HG02943 (cell line): ENCODE measurements at regions not wholly inside any gene's neighbourhood (a gene's known extent, or its start where the extent isn't known, plus 50 kb on each side); places are given as distances from the start of the nearest gene placed in this dataset.

Experiments
- ATAC-seq: cut with Tn5 transposase; IDR thresholded peaks from one replicate; pipeline ENCODE4 v1.9.1; 2021; ENCODE audit warnings: mild to moderate bottlenecking, low read depth, moderate library complexity; ENCODE audit not compliant: unreplicated experiment

DNA sequence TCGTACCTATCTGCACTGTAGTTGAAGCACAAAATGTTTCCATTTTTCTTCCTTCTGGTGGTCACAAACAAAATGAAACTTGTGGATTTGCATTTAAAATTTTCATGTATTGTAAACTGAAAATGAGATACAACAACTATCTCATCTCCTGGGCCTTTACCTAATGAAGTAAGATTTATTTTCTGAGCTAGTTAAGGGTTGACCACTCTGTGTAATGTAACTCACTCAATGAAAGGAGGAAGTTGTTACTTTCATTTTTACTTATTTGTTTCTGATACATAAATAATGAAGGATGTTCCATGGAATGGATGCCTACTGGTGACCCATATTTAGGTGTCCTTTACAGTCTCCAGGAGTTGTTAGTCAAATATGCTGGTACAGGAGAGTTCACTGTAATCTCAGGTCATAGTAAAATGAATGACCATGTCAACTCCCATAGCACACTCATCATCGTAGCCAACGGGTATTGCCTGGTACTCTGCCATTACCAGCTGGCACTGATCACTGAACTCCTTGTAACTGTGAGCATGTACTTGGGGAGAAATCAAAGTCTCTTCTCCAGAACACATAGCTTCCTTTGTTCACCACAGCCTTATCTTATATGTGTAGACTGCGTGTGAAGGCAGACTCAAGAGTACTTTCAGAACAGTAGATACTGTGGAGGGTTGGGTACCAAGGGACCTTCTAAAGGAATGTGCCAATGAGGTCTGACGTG, 474.2 kb upstream of the ROBO2 start:
- no peak for ATAC-seq

DNA sequence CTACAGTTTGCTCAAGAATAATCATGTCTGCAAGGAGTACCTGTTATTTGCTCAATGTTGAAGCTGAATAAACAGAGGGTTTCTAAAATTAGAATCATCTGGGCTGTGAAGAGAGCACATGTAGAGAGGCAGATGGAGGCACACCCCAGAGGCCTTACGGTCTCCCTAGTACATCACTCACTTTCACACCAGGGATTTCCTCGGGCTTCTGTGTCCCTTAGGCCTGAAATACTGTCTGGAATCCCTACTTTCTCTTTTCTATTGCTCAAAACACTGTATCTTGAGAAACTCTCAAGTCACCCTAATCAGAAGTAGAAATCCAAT, 473.7 kb upstream of the ROBO2 start:
- ATAC-seq, result no peak

DNA sequence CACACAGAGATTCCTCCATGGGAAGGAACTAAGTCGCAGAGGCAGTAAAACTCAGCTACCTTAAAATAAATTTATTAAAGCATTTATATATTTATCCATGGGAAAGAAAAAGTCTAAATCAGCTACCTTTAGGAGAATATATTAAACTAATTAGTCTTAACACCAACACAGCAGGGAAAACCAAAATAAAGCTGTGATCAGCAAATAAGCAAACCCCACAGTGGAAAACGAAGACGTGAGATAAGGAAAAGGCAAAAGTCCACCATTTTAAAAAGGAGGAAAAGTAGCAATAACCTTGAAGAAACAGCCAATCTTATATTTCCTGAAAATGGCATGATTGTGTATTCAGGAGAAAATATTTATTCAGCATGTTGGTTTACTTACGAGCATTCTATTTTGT, 473.0 kb upstream of the ROBO2 start:
- no peak for ATAC-seq

DNA sequence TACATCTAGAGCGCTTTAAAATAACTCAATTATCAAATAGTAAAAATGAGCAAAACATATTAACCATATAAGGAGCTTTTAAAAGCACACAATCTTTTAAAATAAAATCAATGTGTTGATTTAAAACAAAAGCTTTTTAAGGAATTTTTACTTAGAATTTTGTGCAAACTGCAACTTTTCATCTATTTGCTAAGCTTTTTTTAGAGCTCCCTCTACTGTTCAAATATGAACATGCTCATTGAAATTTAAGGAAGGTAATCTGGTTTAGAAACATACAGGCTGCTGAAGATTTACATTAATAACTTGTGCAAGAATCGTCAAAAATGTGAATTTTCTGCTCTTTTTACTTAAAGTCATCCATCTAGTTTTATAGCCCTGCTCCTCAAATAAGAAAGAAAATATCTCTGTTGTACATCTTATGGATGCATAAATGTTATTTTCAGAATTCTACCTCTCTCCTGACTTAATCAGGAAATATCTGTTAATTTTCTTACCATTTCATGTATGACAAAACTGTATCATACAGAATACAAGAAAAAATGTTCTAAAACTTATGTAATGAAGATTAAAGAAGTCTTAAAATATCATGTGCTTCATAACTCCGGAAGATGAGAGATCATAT, 469.4 kb upstream of the ROBO2 start:
- no peak for ATAC-seq

DNA sequence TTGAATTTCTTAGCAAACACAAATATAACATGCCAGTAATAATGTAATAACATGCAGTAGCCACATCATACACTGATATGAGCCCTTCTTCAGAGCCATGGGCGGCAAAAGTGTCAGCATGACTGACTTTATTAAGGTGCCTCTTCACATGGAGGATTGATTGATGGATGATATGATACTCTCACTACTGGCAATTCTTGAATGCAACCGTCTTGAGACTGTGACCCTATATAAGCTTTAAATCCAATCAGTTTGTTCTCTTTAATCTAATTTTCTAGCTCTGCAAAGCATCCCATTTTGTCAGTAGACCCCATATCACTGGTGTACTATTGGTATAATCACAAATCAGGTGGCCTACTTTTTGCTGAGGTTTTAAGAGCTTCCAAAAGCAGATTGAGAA, 463.7 kb upstream of the ROBO2 start:
- ATAC-seq, result no peak

DNA sequence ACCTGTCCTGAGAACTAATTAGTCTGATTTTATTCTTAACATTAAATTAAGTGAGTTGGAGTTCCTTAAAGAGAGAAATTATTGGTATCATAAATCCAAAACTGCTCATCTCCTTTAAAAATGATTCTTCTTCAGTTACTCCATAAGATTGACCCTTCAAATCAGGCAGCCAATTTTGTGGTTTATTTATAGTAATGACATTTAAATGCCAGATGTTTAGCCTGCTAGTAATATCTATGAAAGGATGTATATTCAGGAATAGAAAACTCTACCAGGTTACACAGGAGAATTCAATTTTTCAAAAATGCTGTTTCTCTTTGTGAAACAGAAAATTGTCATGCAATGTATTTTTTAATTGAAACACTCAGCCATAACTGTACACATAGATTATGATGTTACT, 457.8 kb upstream of the ROBO2 start:
- no peak for ATAC-seq

DNA sequence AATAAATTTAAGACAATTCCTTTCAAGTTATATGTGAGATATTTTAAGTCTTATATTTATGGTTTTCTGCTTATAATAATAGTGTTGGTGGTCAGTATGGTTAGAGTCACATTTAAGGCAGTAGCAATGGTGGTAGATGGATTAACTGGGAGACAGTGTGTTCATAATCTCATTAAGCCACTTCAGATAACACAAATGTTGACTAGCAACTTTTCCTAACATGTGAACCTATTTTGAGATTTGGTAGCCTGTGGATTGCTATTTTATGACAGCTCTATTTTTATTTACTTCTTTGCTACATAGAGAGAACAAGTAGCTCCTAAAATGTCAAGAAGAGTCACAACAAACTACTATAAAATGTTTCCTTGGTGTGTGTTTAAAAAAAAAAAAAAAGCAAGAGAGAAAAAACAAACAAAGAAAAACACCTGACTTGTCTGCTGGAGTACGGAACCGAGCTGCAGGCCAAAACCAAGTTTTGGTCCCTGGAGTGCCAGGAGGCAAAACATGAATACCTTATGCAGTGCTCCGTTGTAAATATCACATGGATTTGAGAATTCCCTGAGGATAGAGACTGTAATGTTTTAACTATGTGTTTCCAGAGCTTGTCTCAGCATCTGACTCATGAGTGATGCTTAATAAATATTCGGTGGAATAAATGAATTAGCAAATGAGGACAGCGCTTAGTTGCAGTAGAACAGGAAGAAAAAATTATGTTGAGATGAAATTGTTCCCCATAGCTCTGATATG, 457.1 kb upstream of the ROBO2 start:
- ATAC-seq, result no peak

DNA sequence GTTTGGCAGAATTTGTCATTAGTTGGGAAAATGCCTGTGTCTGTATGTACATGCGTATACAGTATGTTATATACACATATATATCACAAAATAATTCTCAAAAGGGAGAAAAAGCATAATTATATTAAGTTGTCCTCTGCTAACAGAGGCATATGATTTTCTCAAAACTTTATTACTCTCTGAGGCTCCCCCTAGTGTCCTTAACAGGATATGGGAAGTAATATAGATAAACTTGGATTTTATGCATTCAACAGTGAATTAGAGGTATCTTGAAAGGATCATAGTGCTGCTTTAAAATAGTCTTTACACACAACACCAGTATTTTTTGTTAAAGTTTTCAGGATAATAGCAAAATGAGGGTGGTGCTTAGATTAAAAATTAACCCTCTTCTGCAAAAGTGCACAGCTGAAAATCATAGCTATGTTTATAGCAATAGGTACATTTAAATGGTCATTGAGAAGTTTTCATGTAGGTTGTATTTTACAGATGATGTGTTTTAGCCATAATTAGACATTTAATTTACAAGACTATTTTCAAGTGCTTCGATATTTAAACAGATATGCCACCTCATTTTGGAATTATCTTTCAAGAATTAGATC, 454.0 kb upstream of the ROBO2 start:
- no peak for ATAC-seq

DNA sequence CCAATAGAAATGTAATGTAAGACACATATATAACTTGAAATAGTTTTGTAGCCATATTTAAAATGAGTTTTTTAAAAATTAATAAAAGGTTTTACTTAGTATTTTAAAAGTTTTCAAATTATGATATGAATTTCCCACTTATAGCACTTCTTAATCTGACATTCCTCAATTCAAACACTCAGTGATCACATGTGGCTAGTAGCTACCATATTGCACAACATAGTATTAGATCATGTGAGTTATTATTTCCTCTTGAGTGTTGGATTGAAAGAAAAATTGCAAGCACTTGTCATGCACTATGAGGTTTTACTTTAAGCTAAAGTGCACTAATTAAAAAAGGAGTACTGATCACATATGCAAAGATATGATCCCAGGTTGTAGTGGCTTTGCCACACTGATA, 453.4 kb upstream of the ROBO2 start:
- ATAC-seq, result no peak

DNA sequence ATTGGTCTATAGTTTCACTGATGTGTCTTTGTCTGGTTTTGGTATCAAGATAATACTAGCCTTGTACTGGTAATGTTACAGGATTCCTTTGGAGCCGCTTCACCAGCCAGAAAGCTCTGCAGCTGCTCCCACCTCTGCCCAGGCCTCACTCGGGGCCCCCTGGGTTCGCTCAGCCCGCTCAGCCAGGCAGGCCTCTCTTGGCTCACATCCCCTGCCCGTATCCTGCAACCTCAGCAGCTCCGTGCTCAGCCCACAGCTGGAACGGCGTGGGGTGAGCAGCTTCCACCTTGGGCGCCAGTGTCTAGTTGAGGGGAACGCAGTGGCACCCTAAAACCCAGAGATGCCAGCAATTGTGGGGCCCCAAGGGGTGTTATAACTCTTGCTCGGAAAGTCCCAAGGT, 429.7 kb upstream of the ROBO2 start:
- ATAC-seq, result no peak

DNA sequence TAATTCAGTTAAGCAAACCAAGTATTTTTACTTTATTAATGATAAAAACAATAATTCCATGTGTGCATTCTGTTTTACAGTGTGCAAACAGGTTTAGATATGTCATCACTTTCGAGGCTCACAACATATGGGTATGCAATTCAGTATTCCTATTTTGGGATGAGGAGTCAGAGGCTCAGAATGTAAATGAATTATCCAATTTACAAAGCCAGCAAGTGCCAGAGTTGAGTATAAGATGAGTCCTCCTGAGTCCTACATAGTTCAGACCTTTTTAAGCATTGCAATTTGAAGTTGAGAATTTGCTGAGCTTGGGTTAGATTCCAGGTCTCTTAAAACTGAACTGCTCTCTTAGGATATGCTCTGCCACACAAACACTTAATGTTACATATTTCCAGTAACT, 424.2 kb upstream of the ROBO2 start:
- ATAC-seq, result no peak

DNA sequence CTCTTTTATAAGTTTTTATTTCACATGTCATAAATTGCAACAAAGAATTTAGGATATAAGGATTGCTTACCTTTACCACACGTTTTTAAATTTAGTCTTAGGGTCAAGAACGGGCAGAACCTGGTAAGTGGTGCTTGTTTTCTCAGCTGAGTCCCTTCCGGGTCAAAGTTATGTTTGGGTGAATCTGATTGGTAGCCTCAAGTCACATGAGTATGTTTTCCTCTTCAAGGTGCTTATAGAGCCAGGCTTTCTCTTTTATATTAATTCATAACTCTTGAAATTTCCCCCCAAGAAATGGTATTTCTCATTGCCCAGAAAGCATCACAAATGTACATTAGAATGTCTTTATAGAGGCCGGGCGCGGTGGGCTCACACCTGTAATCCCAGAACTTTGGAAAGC, 415.7 kb upstream of the ROBO2 start:
- no peak for ATAC-seq

DNA sequence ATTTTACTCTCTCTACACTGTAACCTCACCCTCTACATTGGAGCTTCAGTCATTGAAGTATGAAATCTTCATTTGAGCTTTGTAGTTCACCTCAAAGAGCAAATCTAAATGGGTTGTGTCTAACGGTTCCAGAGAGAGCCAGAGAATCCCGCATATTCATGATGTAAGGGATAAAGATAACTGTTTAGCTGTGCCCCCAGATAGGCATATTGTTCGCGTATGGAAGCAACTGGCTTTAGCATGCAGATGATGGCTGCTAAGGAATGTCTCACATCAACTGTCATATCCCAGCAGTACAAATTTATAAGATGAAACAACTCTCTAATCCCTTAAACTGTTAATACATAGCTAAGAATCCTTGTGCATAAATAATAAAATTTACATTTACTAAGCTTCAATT, 412.7 kb upstream of the ROBO2 start:
- no peak for ATAC-seq

DNA sequence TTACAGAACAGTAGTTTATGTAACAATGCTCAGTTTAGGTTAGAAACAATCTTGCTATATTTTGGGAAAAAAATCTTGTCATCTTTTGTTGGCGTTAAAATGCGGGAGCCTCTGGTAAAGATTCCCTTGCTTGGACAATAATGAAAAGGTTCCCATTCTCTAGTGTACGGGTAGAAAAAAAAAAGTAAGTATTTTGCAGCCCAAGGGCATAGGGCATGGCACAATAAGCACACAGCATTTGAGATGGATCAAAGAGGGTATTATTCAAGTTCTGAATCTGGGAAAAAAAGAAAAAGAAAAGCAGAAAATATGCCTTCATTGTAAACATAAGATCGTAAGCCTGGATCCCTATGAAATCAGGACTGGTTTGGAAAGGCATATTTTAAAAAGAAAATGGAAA, 408.6 kb upstream of the ROBO2 start:
- ATAC-seq, result no peak

DNA sequence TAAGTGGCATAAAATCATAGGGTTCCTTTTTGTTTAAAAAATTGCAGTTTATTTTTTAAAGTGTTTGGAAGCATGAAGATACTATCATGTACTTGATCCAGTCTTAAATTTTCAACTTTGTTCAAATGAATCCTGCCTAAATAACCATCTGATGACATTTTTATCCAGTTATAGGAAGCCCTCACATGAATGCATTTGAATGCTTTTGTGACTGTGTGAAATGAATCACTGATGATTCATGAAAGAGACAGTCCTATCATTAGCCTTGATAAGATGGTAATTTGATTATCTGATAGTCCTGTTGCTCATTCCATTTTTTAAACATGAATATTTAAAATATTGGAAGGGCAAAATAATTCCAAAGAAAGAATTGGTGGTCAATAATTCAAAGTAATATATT, 401.9 kb upstream of the ROBO2 start:
- ATAC-seq, result no peak

DNA sequence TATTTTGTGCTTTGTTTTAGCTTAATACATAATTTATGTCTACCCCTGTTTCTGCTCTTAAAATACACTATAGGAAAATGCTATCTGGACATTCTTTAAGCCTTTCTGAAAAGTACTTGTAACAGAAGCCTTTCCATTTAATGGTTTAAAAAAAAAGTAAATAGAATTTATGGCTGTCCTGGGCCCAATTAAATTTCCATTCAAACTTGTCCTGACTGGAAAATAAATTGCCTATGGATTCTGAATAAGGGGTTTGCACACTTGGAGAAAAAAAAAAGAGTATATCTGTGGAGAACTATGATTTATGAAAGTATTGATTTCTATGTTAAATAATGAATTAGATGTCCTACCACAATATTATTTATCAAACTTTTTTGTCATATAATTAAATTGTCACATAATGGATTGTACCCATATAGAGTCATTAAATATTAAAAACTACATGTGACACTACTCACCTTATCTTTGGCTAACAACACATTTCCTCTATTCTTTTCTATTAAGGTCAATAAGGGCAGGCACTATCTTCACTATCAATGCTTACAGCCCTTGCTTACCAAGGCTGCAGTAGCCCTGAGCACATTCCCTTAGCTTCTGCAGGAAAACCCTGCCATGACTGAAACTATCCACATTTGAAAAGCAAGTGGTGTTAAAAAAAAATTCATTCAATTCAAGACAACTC, 396.1 kb upstream of the ROBO2 start:
- no peak for ATAC-seq

DNA sequence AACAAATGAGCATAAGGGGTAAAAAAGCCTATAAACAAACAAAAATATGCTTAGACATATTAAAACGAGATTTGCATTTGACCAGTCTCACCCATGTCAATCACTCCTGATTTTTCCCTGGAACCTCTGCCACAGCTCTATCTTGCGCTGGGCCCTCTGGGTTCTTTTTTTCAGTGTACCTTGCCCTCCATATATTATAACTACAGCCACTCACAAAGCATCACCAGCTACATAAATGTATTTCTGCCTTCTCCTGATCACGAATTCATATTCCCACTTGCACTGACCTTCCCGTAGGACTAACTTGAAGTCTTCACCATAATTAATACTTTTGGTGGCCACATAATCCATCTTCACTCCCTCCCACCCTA, 395.6 kb upstream of the ROBO2 start:
- no peak for ATAC-seq

DNA sequence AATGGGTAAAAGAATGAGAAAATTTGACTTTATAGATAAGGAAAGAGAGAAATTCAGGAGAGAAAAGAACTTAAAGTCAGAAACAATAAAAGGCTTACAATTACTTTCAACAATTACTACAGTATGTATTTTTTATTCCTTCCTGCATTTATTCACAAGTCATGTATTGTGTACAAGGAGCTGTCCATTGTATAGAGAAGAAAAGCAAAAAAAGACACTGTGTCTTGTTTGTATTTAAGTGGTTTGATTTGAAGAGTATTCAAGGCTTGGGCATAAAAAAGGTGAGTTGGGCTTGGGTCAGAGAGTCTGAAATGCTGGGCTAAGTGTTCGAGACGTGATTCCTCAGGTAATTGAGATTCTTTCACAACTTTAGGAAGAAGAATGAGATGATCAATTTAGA, 394.2 kb upstream of the ROBO2 start:
- no peak for ATAC-seq

DNA sequence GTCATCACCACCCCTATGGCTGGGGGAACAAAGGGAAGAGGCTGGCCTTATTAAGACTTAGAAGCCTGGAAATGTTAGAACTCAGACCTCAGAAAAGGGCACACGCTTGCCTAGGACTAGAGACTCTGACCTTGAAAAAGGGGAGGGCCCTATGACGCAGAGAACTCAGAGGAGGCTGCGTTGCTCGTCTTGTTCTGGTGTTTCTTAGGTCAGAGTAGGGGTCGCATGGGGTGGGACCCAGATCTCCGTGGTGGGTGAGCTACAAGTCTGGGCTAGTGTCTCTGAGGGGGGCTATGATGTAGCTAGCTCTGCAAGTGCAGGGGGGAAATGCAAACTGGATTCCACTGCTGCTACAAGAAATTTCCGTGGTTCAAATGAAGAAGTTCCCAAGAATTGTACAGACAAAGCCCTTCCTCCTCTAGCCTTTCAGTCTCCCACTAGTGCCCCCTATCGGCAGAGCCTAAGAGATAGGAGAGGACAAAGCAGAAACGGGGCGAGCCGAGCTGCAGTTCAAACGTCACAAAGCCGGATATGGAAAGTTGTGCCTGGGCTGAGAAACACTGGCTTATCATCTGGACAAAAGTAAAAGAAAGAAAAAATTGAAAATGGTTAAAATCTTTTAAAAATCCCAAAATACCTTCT, 392.9 kb upstream of the ROBO2 start:
- no peak for ATAC-seq

DNA sequence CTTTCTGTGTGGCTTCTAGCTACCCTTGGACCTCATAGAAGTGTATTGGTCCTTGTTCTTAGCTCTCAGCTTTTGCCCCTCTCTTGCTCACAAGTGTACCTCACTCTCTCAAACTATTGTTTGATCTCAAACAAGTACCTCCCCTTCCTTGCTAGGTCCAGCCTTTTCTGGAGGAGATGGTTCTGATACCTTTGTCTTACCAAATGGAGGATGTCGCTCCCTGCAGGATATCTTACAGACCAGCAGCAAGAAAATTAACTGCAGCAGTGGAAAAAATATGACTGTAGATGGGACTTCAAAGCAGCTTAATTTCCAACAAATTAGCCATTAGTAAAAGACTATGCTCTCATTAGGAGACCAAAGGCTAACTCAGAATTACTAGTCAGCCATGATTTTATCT, 388.1 kb upstream of the ROBO2 start:
- no peak for ATAC-seq

DNA sequence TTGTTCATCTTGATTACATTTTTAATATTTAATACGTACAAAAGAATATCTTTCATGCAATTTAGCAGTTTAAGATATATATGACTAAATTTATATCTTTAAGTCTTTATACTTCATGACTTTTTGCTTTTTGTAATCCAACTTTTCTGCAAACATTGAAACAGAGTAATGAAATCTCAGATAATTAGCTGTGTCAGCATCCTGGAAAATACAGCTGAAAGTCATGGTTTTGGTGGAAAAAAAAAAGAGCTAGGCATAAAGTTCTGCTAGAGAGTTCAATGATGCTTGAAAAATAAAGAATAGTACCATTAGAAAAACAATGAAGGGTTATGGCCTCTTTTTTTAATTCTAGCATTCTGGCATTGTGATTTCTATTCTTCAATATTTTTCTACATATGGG, 387.4 kb upstream of the ROBO2 start:
- ATAC-seq, result no peak
